IMR-90 (cell line): ENCODE measurements at regions not wholly inside any gene's neighbourhood (a gene's known extent, or its start where the extent isn't known, plus 50 kb on each side); places are given as distances from the start of the nearest gene placed in this dataset.

Experiments used
- ATAC-seq: fragments of 200-7000 bp; cut with Tn5 transposase; 2 replicates; pipeline ENCODE4 v1.9.1; 2020; ENCODE audit warnings: low read depth, mild to moderate bottlenecking, moderate library complexity
- BruUV-seq: library from RNA; stranded (reverse); fragments of 400-500 nt; replicated peaks from 2 replicates; lab custom pipeline; 2021; lab: Mats Ljungman, UMichigan
- CTCF ChIA-PET: fragments of 300-600 bp; formaldehyde crosslinking; extraction: SDS; loops from one replicate; lab custom pipeline; 2021; ENCODE audit warnings: antibody characterized with exemption; lab: Yijun Ruan, JAX
- POLR2A ChIA-PET: fragments of 300-600 bp; sonication (Branson Sonifier 250); formaldehyde crosslinking; loops from one replicate; lab custom pipeline; 2022; ENCODE audit warnings: antibody characterized with exemption; ENCODE audit not compliant: unreplicated experiment; lab: Charles Lee
- DNase-seq: peaks from one replicate; pipeline ENCODE4 v3.0.0; 2013
- H2AFZ ChIP-seq: replicated peaks from 2 replicates; pipeline ENCODE3; 2013; ENCODE audit warnings: low read length, mild to moderate bottlenecking; ENCODE audit not compliant: poor library complexity
- H2AK5ac ChIP-seq: 2 replicates; pipeline ENCODE4 v1.6.1; 2013; ENCODE audit warnings: low read depth, low read length, inconsistent platforms
- H2AK9ac ChIP-seq: replicated peaks from 2 replicates; pipeline ENCODE3; 2013; ENCODE audit warnings: mild to moderate bottlenecking, low read depth, low read length, moderate library complexity; ENCODE audit not compliant: poor library complexity
- H2BK120ac ChIP-seq: 2 replicates; pipeline ENCODE4 v1.6.1; 2013; ENCODE audit warnings: low read depth, low read length, inconsistent platforms
- H2BK15ac ChIP-seq: 3 replicates; pipeline ENCODE4 v1.6.1; 2013; ENCODE audit warnings: low read depth, low read length, inconsistent platforms
- H2BK20ac ChIP-seq: 2 replicates; pipeline ENCODE4 v1.6.1; 2013; ENCODE audit warnings: low read depth, mild to moderate bottlenecking, inconsistent platforms, low read length, moderate library complexity
- H2BK5ac ChIP-seq: 2 replicates; pipeline ENCODE4 v1.6.1; 2013; ENCODE audit warnings: mild to moderate bottlenecking, low read depth, low read length, inconsistent platforms; ENCODE audit not compliant: poor library complexity, severe bottlenecking
- H3K14ac ChIP-seq: replicated peaks from 2 replicates; pipeline ENCODE4 v1.6.1; 2013; ENCODE audit warnings: low read depth, low read length, inconsistent platforms
- H3K18ac ChIP-seq: 2 replicates; pipeline ENCODE4 v1.6.1; 2013; ENCODE audit warnings: low read depth, low read length, control low read depth
- H3K23ac ChIP-seq: 2 replicates; pipeline ENCODE4 v1.6.1; 2013; ENCODE audit warnings: low read depth, low read length, inconsistent platforms
- H3K27ac ChIP-seq: 2 replicates; pipeline ENCODE4 v1.5.1; 2013; ENCODE audit warnings: mild to moderate bottlenecking, control low read depth, low read length; ENCODE audit not compliant: insufficient read depth
- H3K27me3 ChIP-seq: 2 replicates; pipeline ENCODE4 v1.6.1; 2013; ENCODE audit warnings: low read length; ENCODE audit not compliant: control insufficient read depth, insufficient read depth
- H3K36me3 ChIP-seq: 2 replicates; pipeline ENCODE4 v1.6.1; 2013; ENCODE audit warnings: low read length, mixed read lengths; ENCODE audit not compliant: control insufficient read depth, insufficient read depth
- H3K4ac ChIP-seq: 2 replicates; pipeline ENCODE4 v1.6.1; 2013; ENCODE audit warnings: low read depth, low read length, inconsistent platforms
- H3K4me1 ChIP-seq: 2 replicates; pipeline ENCODE4 v1.6.1; 2013; ENCODE audit warnings: low read length, mixed read lengths; ENCODE audit not compliant: control insufficient read depth, insufficient read depth
- H3K4me2 ChIP-seq: 2 replicates; pipeline ENCODE4 v1.6.1; 2013; ENCODE audit warnings: low read depth, mild to moderate bottlenecking, control low read depth, low read length, moderate library complexity
- H3K4me3 ChIP-seq: 2 replicates; pipeline ENCODE4 v1.5.1; 2013; ENCODE audit warnings: low read depth, mild to moderate bottlenecking, control low read depth, low read length, moderate library complexity; ENCODE audit not compliant: insufficient read depth
- H3K56ac ChIP-seq: 2 replicates; pipeline ENCODE4 v1.6.1; 2013; ENCODE audit warnings: low read length, inconsistent platforms; ENCODE audit not compliant: insufficient read depth; ENCODE audit errors: extremely low read depth
- H3K79me1 ChIP-seq, 2 experiments: 2 replicates each; pipeline ENCODE4 v1.6.1; 2013; ENCODE audit warnings: low read length in 2 of 2, inconsistent platforms in 1 of 2, low read depth in 1 of 2
- H3K9ac ChIP-seq: 2 replicates; pipeline ENCODE4 v1.6.1; 2013; ENCODE audit warnings: low read depth, low read length, control low read depth
- H3K9me1 ChIP-seq: 2 replicates; pipeline ENCODE4 v1.6.1; 2013; ENCODE audit warnings: low read length, inconsistent platforms; ENCODE audit not compliant: insufficient read depth
- H3K9me3 ChIP-seq: 2 replicates; pipeline ENCODE4 v1.6.1; 2013; ENCODE audit warnings: low read length; ENCODE audit not compliant: control insufficient read depth, insufficient read depth
- H4K20me1 ChIP-seq: 2 replicates; pipeline ENCODE4 v1.6.1; 2013; ENCODE audit warnings: low read length, inconsistent platforms; ENCODE audit not compliant: insufficient read depth
- H4K5ac ChIP-seq: 2 replicates; pipeline ENCODE4 v1.6.1; 2013; ENCODE audit warnings: mild to moderate bottlenecking, low read depth, low read length, control low read depth
- H4K8ac ChIP-seq, 2 experiments: 2 replicates each; pipeline ENCODE4 v1.6.1; 2013; ENCODE audit warnings: low read depth in 2 of 2, low read length in 2 of 2, control low read depth in 1 of 2, inconsistent platforms in 1 of 2
- H4K91ac ChIP-seq: 2 replicates; pipeline ENCODE4 v1.6.1; 2013; ENCODE audit warnings: low read depth, low read length, inconsistent platforms; ENCODE audit not compliant: insufficient read depth
- BHLHE40 ChIP-seq: fragments of 150-350 bp; IDR thresholded peaks from 2 replicates; pipeline ENCODE4 v1.6.1; 2016; ENCODE audit warnings: mild to moderate bottlenecking, low read depth, low read length
- CEBPB ChIP-seq: IDR thresholded peaks from 2 replicates; pipeline ENCODE4 v1.6.1; 2012; ENCODE audit warnings: low read depth, low read length, improper control_type of control experiment
- ELK1 ChIP-seq: fragments of 150-350 bp; IDR thresholded peaks from 2 replicates; pipeline ENCODE4 v1.6.1; 2016; ENCODE audit warnings: low read depth, mild to moderate bottlenecking, low read length, moderate library complexity, borderline replicate concordance
- NFE2L2 ChIP-seq: fragments of 150-350 bp; IDR thresholded peaks from 2 replicates; pipeline ENCODE4 v1.6.1; 2016; ENCODE audit warnings: low read depth, mild to moderate bottlenecking, low read length
- POLR2A ChIP-seq: IDR thresholded peaks from 2 replicates; pipeline ENCODE4 v1.6.1; 2012; ENCODE audit warnings: mild to moderate bottlenecking, low read depth, low read length
- RAD21 ChIP-seq: IDR thresholded peaks from 2 replicates; pipeline ENCODE4 v1.6.1; 2012; ENCODE audit warnings: low read length, improper control_type of control experiment
- SMC3 ChIP-seq: fragments of 150-350 bp; IDR thresholded peaks from 2 replicates; pipeline ENCODE4 v1.6.1; 2016; ENCODE audit warnings: low read depth, mild to moderate bottlenecking, antibody characterized with exemption, low read length, moderate library complexity
- USF2 ChIP-seq: fragments of 150-350 bp; IDR thresholded peaks from 2 replicates; pipeline ENCODE4 v1.6.1; 2017; ENCODE audit warnings: mild to moderate bottlenecking, antibody characterized with exemption, low read length, low read depth
- WGBS, 2 experiments: methylation state at CpG; one replicate each; pipeline versions ENCODE4 v1.1.5 to v1.1.7; 2013; ENCODE audit warnings: missing lambda C conversion rate in 2 of 2; ENCODE audit not compliant: insufficient read length in 1 of 2; ENCODE audit errors: extremely low coverage in 2 of 2; 5-methylcytosine and 5-hydroxymethylcytosine counted together
- dilution Hi-C: fragments of 300-500 bp; cut with HindIII; formaldehyde crosslinking; loops from one replicate; pipeline ENCODE4 v1.14.3; 2018; ENCODE audit warnings: low sequenced_read_pairs; ENCODE audit not compliant: unreplicated experiment
- in situ Hi-C: fragments of 300-500 bp; cut with MboI; formaldehyde crosslinking; loops from 3 replicates; pipeline ENCODE4 v1.14.3; 2019; ENCODE audit warnings: low sequenced_read_pairs, inconsistent platforms, mixed read lengths
- intact Hi-C: fragments of 100-400 bp; cut with micrococcal nuclease; formaldehyde crosslinking; loops from 2 replicates; pipeline ENCODE4 v1.10.0; 2022

GRCh38 chr4:67035986-67036385 lies 509.3 kb downstream of the CENPC start:
- in situ Hi-C loops, result no loop called here
- ChIA-PET POLR2A (no interaction called here), CTCF (no interaction called here)
- no peak overlapping the region for H3K27ac ChIP-seq
- no peaks in the 10 kb centered on the region for H3K4me1 ChIP-seq
- H2BK5ac ChIP-seq, result no peak overlapping the region
- H4K20me1 ChIP-seq, result no peaks in the 10 kb centered on the region
- no peak overlapping the region for H2AFZ ChIP-seq
- H3K9me3 ChIP-seq, result peaks cover 15% of the 10 kb centered on the region
- intact Hi-C loops, result no loop called here
- H3K9me1 ChIP-seq, result no peaks in the 10 kb centered on the region
- dilution Hi-C loops, result no loop called here
- BruUV-seq, result no TSS peak
- H3K56ac ChIP-seq, result no peak overlapping the region
- no peak overlapping the region for H3K4me3 ChIP-seq
- no peak overlapping the region for H4K5ac ChIP-seq
- H4K8ac ChIP-seq, result no peak overlapping the region
- WGBS, 2 experiments, result no CpG with 5 or more reads among the region's 1 CpG
- H2BK120ac ChIP-seq, result no peak overlapping the region
- no peak overlapping the region for H3K18ac ChIP-seq
- no peak overlapping the region for H2AK9ac ChIP-seq
- H3K4me2 ChIP-seq, result no peak overlapping the region
- H3K4ac ChIP-seq, result no peak overlapping the region
- H3K36me3 ChIP-seq, result no peaks in the 10 kb centered on the region
- DNase-seq (no peak), ATAC-seq (no peak)
- TF ChIP-seq CEBPB (no peak), USF2 (no peak), BHLHE40 (no peak), POLR2A (no peak), RAD21 (no peak), SMC3 (no peak), ELK1 (no peak), NFE2L2 (no peak)
- H3K23ac ChIP-seq, result no peak overlapping the region
- H2AK5ac ChIP-seq, result no peak overlapping the region
- no peak overlapping the region for H2BK15ac ChIP-seq
- no peaks in the 10 kb centered on the region for H3K79me1 ChIP-seq
- H4K91ac ChIP-seq, result no peak overlapping the region
- no peaks in the 10 kb centered on the region for H3K27me3 ChIP-seq
- H3K9ac ChIP-seq, result no peak overlapping the region
- no peak overlapping the region for H2BK20ac ChIP-seq
- H3K14ac ChIP-seq, result no peak overlapping the region
